NCI-H1436 (cell line): ENCODE measurements at regions not wholly inside any gene's neighbourhood (a gene's known extent, or its start where the extent isn't known, plus 50 kb on each side); places are given as distances from the start of the nearest gene placed in this dataset.
A peak's percentile ranks its signal among the peaks of the same experiment; 100 is the strongest.
"Not testable (repeated sequence)": the region's sequence is repeated elsewhere in the genome, so short reads cannot be mapped to it uniquely, and the experiment has no call there.

ENCODE experiments used
- DNase-seq: peaks from one replicate; lab custom pipeline; 2025; lab: John Stamatoyannopoulos, UW

GRCh38 chr10:123318516-123318915, 164.3 kb downstream of the BUB3 start:
- no peak for DNase-seq

- DNase-seq = no peak
Measured at GRCh38 chr10:123320091-123320490, 165.9 kb downstream of the BUB3 start.

- DNase-seq = no peak
Measured at GRCh38 chr10:123323884-123324283, 169.7 kb downstream of the BUB3 start.

- no peak for DNase-seq
Measured at GRCh38 chr10:123325663-123326190, 171.5 kb downstream of the BUB3 start.

GRCh38 chr10:123326674-123327073, 172.5 kb downstream of the BUB3 start:
- DNase-seq = no peak

GRCh38 chr10:123327450-123327849, 173.2 kb downstream of the BUB3 start:
- DNase-seq = no peak

GRCh38 chr10:123327896-123328295, 173.7 kb downstream of the BUB3 start:
- DNase-seq = no peak

- no peak for DNase-seq
Measured at GRCh38 chr10:123331438-123331837, 177.2 kb downstream of the BUB3 start.

GRCh38 chr10:123346581-123346980, 192.4 kb downstream of the BUB3 start:
- DNase-seq = no peak

GRCh38 chr10:123348691-123349572, 194.7 kb downstream of the BUB3 start:
- peak; percentile 49 for DNase-seq

GRCh38 chr10:123351715-123352114, 197.5 kb downstream of the BUB3 start:
- no peak for DNase-seq

GRCh38 chr10:123354521-123354920, 200.3 kb downstream of the BUB3 start:
- DNase-seq = no peak

GRCh38 chr10:123355748-123356481, 201.7 kb downstream of the BUB3 start:
- no peak for DNase-seq

- no peak for DNase-seq
Measured at GRCh38 chr10:123356799-123357198, 202.6 kb downstream of the BUB3 start.

- DNase-seq = peak; percentile 35
Measured at GRCh38 chr10:123357421-123357930, 203.3 kb downstream of the BUB3 start.

- DNase-seq = no peak
Measured at GRCh38 chr10:123359539-123359938, 205.3 kb downstream of the BUB3 start.

GRCh38 chr10:123361832-123362231, 207.6 kb downstream of the BUB3 start:
- no peak for DNase-seq

- DNase-seq = no peak
Measured at GRCh38 chr10:123367195-123367594, 213.0 kb downstream of the BUB3 start.

GRCh38 chr10:123371626-123372025, 217.4 kb downstream of the BUB3 start:
- not testable (repeated sequence) for DNase-seq

GRCh38 chr10:123373591-123373990, 219.4 kb downstream of the BUB3 start:
- DNase-seq = no peak

GRCh38 chr10:123375097-123375496, 220.9 kb downstream of the BUB3 start:
- DNase-seq = no peak

GRCh38 chr10:123375738-123376137, 221.5 kb downstream of the BUB3 start:
- DNase-seq = no peak

GRCh38 chr10:123377883-123378282, 223.7 kb downstream of the BUB3 start:
- no peak for DNase-seq
